H1 (cell line): ENCODE measurements at regions not wholly inside any gene's neighbourhood (a gene's known extent, or its start where the extent isn't known, plus 50 kb on each side); places are given as distances from the start of the nearest gene placed in this dataset.

Experiments used
- CTCF ChIA-PET: fragments of 300-600 bp; sonication (Branson Sonifier 250); formaldehyde crosslinking; loops from one replicate; lab custom pipeline; 2021; ENCODE audit not compliant: partially characterized antibody; lab: Charles Lee
- POLR2A ChIA-PET: fragments of 300-600 bp; sonication (Branson Sonifier 250); formaldehyde crosslinking; loops from one replicate; lab custom pipeline; 2021; ENCODE audit warnings: inconsistent platforms; ENCODE audit not compliant: partially characterized antibody; lab: Charles Lee
- DNase-seq, 2 experiments: peaks; one replicate each; pipeline versions ENCODE4 v3.0.0 to v3.0.0-alpha.2; 2010 to 2022; ENCODE audit warnings: low spot score in 2 of 2, low read depth in 1 of 2, mixed read lengths in 1 of 2
- FAIRE-seq: peaks from 2 replicates; lab custom pipeline; 2011; peaks lifted over from hg19 to GRCh38; lab: Jason Lieb, UNC
- H2AFZ ChIP-seq: 2 replicates; pipeline ENCODE4 v1.8.1; 2012; ENCODE audit warnings: low read length, inconsistent platforms
- H2AK5ac ChIP-seq: 2 replicates; pipeline ENCODE4 v1.6.1; 2013; ENCODE audit warnings: low read depth, low read length
- H2BK120ac ChIP-seq: replicated peaks from 2 replicates; pipeline ENCODE3; 2013; ENCODE audit warnings: low read depth, low read length, inconsistent platforms
- H2BK12ac ChIP-seq: 2 replicates; pipeline ENCODE4 v1.6.1; 2013; ENCODE audit warnings: low read depth, low read length
- H2BK15ac ChIP-seq: 2 replicates; pipeline ENCODE4 v1.6.1; 2013; ENCODE audit warnings: low read length
- H2BK20ac ChIP-seq: 2 replicates; pipeline ENCODE4 v1.6.1; 2013; ENCODE audit warnings: low read length
- H2BK5ac ChIP-seq: 2 replicates; pipeline ENCODE4 v1.6.1; 2013; ENCODE audit warnings: low read depth, low read length
- H3K14ac ChIP-seq: 2 replicates; pipeline ENCODE4 v1.6.1; 2013; ENCODE audit warnings: inconsistent platforms; ENCODE audit not compliant: insufficient read length
- H3K18ac ChIP-seq: 2 replicates; pipeline ENCODE4 v1.6.1; 2013; ENCODE audit warnings: low read length; ENCODE audit errors: extremely low read depth
- H3K23ac ChIP-seq: 2 replicates; pipeline ENCODE4 v1.6.1; 2013; ENCODE audit warnings: inconsistent platforms; ENCODE audit not compliant: insufficient read length
- H3K23me2 ChIP-seq: 2 replicates; pipeline ENCODE4 v1.6.1; 2013; ENCODE audit warnings: low read depth, low read length
- H3K27ac ChIP-seq: 2 replicates; pipeline ENCODE4 v1.6.1; 2011; ENCODE audit warnings: low read depth, low read length, inconsistent platforms
- H3K27me3 ChIP-seq, 4 experiments: replicated peaks in 1 of 4; 1 replicate in 1 of 4; 2 replicates in 3 of 4; pipeline versions ENCODE4 v1.6.1 to v1.8.1; 2011 to 2013; ENCODE audit warnings: low read length in 3 of 4, mild to moderate bottlenecking in 3 of 4, inconsistent platforms in 2 of 4, mixed read lengths in 2 of 4, moderate library complexity in 1 of 4; ENCODE audit not compliant: control insufficient read depth in 3 of 4, insufficient read depth in 3 of 4; ENCODE audit errors: extremely low read depth in 1 of 4
- H3K36me3 ChIP-seq, 4 experiments: 2 replicates each; pipeline versions ENCODE4 v1.6.1 to v1.8.1; 2011 to 2013; ENCODE audit warnings: mild to moderate bottlenecking in 4 of 4, low read length in 3 of 4, moderate library complexity in 2 of 4, control low read depth in 1 of 4, inconsistent platforms in 1 of 4; ENCODE audit not compliant: insufficient read depth in 4 of 4, control insufficient read depth in 2 of 4
- H3K4ac ChIP-seq: replicated peaks from 2 replicates; pipeline ENCODE3; 2013; ENCODE audit warnings: low read length, low read depth, mixed read lengths, inconsistent platforms; ENCODE audit not compliant: insufficient read length
- H3K4me1 ChIP-seq, 4 experiments: replicated peaks in 1 of 4; 1 replicate in 1 of 4; 2 replicates in 3 of 4; pipeline versions ENCODE4 v1.6.1 to v1.8.1; 2011 to 2013; ENCODE audit warnings: low read length in 3 of 4, inconsistent platforms in 2 of 4, mixed read lengths in 1 of 4; ENCODE audit not compliant: insufficient read depth in 4 of 4, control insufficient read depth in 3 of 4
- H3K4me2 ChIP-seq, 2 experiments: 2 replicates each; pipeline versions ENCODE4 v1.6.1 to v1.8.1; 2011 to 2013; ENCODE audit warnings: low read depth in 2 of 2, low read length in 2 of 2, control low read depth in 1 of 2, inconsistent platforms in 1 of 2, mild to moderate bottlenecking in 1 of 2; ENCODE audit not compliant: insufficient read depth in 1 of 2
- H3K4me3 ChIP-seq, 4 experiments: fragments of 200-600, 300-600 bp in 1 of 4; sonication (generic), shearing (Covaris generic), sonication (Bioruptor Twin) in 1 of 4; 2 replicates each; pipeline versions ENCODE4 v1.5.1 to v1.8.1; 2011 to 2016; ENCODE audit warnings: low read length in 4 of 4, low read depth in 3 of 4, control low read depth in 2 of 4, inconsistent platforms in 2 of 4, mild to moderate bottlenecking in 2 of 4, mixed read lengths in 1 of 4, moderate library complexity in 1 of 4; ENCODE audit not compliant: insufficient read depth in 2 of 4; ENCODE audit errors: extremely low read depth in 1 of 4
- H3K56ac ChIP-seq: replicated peaks from 2 replicates; pipeline ENCODE3; 2013; ENCODE audit warnings: low read depth, mild to moderate bottlenecking, mixed read lengths, low read length, inconsistent platforms; ENCODE audit not compliant: insufficient read length
- H3K79me1 ChIP-seq: 2 replicates; pipeline ENCODE4 v1.6.1; 2013; ENCODE audit warnings: low read depth, low read length, control low read depth
- H3K79me2 ChIP-seq, 2 experiments: 2 replicates each; pipeline versions ENCODE4 v1.6.1 to v1.8.1; 2012 to 2013; ENCODE audit warnings: low read length in 2 of 2, mild to moderate bottlenecking in 2 of 2, inconsistent platforms in 1 of 2; ENCODE audit not compliant: insufficient read depth in 2 of 2, control insufficient read depth in 1 of 2
- H3K9ac ChIP-seq, 4 experiments: replicated peaks in 1 of 4; 1 replicate in 1 of 4; 2 replicates in 3 of 4; pipeline versions ENCODE4 v1.6.1 to v1.8.1; 2011 to 2013; ENCODE audit warnings: low read depth in 3 of 4, low read length in 3 of 4, control low read depth in 2 of 4, mild to moderate bottlenecking in 2 of 4, moderate library complexity in 2 of 4, inconsistent platforms in 1 of 4; ENCODE audit errors: extremely low read depth in 1 of 4
- H3K9me3 ChIP-seq, 2 experiments: 2 replicates each; pipeline versions ENCODE4 v1.6.1 to v1.8.1; 2012 to 2013; ENCODE audit warnings: mild to moderate bottlenecking in 2 of 2, moderate library complexity in 2 of 2, control low read depth in 1 of 2, inconsistent platforms in 1 of 2, low read depth in 1 of 2, low read length in 1 of 2, mixed read lengths in 1 of 2; ENCODE audit not compliant: insufficient read depth in 2 of 2
- H4K20me1 ChIP-seq, 2 experiments: replicated peaks in 1 of 2; 2 replicates each; pipeline versions ENCODE3 to v1.8.1; 2011 to 2013; ENCODE audit warnings: inconsistent platforms in 2 of 2, low read length in 2 of 2, mild to moderate bottlenecking in 1 of 2; ENCODE audit not compliant: insufficient read depth in 2 of 2, control insufficient read depth in 1 of 2
- H4K5ac ChIP-seq: 2 replicates; pipeline ENCODE4 v1.6.1; 2013; ENCODE audit warnings: low read length, low read depth, mixed read lengths, inconsistent platforms; ENCODE audit not compliant: insufficient read length
- H4K8ac ChIP-seq: 2 replicates; pipeline ENCODE4 v1.8.0; 2013; ENCODE audit warnings: mild to moderate bottlenecking, moderate library complexity, low read length, inconsistent platforms; ENCODE audit not compliant: insufficient read depth; ENCODE audit errors: extremely low read depth
- H4K91ac ChIP-seq: replicated peaks from 2 replicates; pipeline ENCODE3; 2013; ENCODE audit warnings: low read length, mixed read lengths, inconsistent platforms; ENCODE audit not compliant: insufficient read length
- GTF2F1 ChIP-seq: IDR thresholded peaks from 2 replicates; pipeline ENCODE4 v1.6.1; 2012; ENCODE audit warnings: low read depth, low read length, improper control_type of control experiment, borderline replicate concordance
- JUN ChIP-seq: IDR thresholded peaks from 2 replicates; pipeline ENCODE4 v1.6.1; 2011; ENCODE audit warnings: low read depth, mild to moderate bottlenecking, improper control_type of control experiment, low read length
- PHF8 ChIP-seq: fragments of 200-600 bp; sonication (generic); conservative IDR thresholded peaks from 2 replicates; pipeline ENCODE4 v1.7.1; 2012; ENCODE audit warnings: low read depth, mild to moderate bottlenecking, inconsistent platforms, low read length, moderate library complexity

DNA sequence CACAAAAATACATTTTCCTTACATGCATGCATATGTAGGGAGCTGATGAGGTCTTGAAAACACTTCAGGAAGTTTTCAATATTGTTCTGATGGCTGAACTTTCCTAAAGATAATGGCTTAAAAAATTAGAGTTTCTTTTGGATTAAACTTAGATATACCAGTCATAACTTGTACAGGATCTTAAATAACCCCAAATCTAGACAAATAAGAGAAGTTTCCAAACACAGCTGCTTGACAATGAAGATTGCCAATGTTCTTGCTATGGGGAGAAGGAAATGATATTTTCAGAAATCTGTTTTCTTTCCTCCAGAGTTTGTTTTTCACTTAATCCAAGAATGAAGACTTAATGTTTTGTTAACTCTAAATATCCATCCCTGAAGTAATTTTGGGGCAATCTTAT lies 54.6 kb upstream of the SPTBN1 start:
- H3K79me2 ChIP-seq: no peaks in the 10 kb centered on the region
- no peak overlapping the region for H2BK20ac ChIP-seq
- H4K20me1 ChIP-seq: no peaks in the 10 kb centered on the region
- no peaks in the 10 kb centered on the region for H3K4me1 ChIP-seq
- no peak overlapping the region for H3K27ac ChIP-seq
- H3K79me1 ChIP-seq: no peaks in the 10 kb centered on the region
- H3K4me2 ChIP-seq: no peak overlapping the region
- DNase-seq (no peak), FAIRE-seq (no peak)
- H3K23me2 ChIP-seq: no peaks in the 10 kb centered on the region
- no peak overlapping the region for H3K4me3 ChIP-seq
- H2BK5ac ChIP-seq: no peak overlapping the region
- H3K36me3 ChIP-seq: no peaks in the 10 kb centered on the region
- no peak overlapping the region for H3K18ac ChIP-seq
- H3K27me3 ChIP-seq: no peaks in the 10 kb centered on the region
- H2BK12ac ChIP-seq: no peak overlapping the region
- no peak overlapping the region for H2BK15ac ChIP-seq
- H4K8ac ChIP-seq: no peak overlapping the region
- ChIA-PET POLR2A (no interaction called here), CTCF (interaction anchor here (0.9 to 1.4 kb wide), 3 partner anchors 21 to 268 kb away, joined by 3 to 4 read pairs (median 3); no protein-coding TSS in a partner anchor)
- no peak overlapping the region for H4K5ac ChIP-seq
- no peak overlapping the region for H3K56ac ChIP-seq
- H3K9me3 ChIP-seq: no peaks in the 10 kb centered on the region
- no peak overlapping the region for H4K91ac ChIP-seq
- no peak overlapping the region for H2AK5ac ChIP-seq
- H2AFZ ChIP-seq: no peak overlapping the region
- H3K23ac ChIP-seq: no peak overlapping the region
- no peak overlapping the region for H3K14ac ChIP-seq
- no peak overlapping the region for H3K4ac ChIP-seq
- no peak overlapping the region for H2BK120ac ChIP-seq
- H3K9ac ChIP-seq: no peak overlapping the region
- TF ChIP-seq JUN: no peak
- TF ChIP-seq GTF2F1: no peak
- TF ChIP-seq PHF8: no peak
